ENCODE measurements at regions not wholly inside any gene's neighbourhood (a gene's known extent, or its start where the extent isn't known, plus 50 kb on each side); places are given as distances from the start of the nearest gene placed in this dataset.

- no peak for TF ChIP-seq CTCF (IDR thresholded peaks at IDR 0.05)
- TF ChIP-seq EZH2 (IDR thresholded peaks at IDR 0.05) = no peak
- no peak for TF ChIP-seq EZH2phosphoT487 (IDR thresholded peaks at IDR 0.05)
Observed at GRCh38 chr2:23292024-23292423, 93.0 kb upstream of the KLHL29 start.
